ENCODE measurements at regions not wholly inside any gene's neighbourhood (a gene's known extent, or its start where the extent isn't known, plus 50 kb on each side); places are given as distances from the start of the nearest gene placed in this dataset.
A peak's percentile ranks its signal among the peaks of the same experiment; 100 is the strongest.

DNA sequence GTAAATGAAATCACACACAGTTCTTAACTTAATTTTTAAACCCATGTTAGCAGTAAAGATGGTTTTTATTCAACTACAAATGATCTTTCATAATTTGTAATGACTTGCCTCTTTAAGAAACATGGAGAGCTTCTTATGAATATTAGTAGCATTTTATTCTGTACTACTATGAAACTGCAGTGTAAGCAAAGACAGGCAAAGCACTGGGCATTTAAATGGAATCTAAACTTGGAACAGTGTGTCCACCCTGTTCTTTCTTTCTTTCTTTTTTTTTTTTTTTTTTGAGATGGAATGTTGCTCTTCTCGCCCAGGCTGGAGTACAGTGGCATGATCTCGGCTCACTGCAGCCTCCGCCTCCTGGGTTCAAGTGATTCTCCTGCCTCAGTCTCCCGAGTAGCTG lies 740.4 kb upstream of the IGFBP3 start:
- no peaks in the 10 kb centered on the region for H3K27me3 ChIP-seq
- no peaks in the 10 kb centered on the region for H4K20me1 ChIP-seq (ENCODE audit: low read depth)
- H3K4me1 Mint-ChIP-seq: peaks cover 8% of the 10 kb centered on the region
- H3K4me2 ChIP-seq: no peak overlapping the region
- TF ChIP-seq, protein P1, sequence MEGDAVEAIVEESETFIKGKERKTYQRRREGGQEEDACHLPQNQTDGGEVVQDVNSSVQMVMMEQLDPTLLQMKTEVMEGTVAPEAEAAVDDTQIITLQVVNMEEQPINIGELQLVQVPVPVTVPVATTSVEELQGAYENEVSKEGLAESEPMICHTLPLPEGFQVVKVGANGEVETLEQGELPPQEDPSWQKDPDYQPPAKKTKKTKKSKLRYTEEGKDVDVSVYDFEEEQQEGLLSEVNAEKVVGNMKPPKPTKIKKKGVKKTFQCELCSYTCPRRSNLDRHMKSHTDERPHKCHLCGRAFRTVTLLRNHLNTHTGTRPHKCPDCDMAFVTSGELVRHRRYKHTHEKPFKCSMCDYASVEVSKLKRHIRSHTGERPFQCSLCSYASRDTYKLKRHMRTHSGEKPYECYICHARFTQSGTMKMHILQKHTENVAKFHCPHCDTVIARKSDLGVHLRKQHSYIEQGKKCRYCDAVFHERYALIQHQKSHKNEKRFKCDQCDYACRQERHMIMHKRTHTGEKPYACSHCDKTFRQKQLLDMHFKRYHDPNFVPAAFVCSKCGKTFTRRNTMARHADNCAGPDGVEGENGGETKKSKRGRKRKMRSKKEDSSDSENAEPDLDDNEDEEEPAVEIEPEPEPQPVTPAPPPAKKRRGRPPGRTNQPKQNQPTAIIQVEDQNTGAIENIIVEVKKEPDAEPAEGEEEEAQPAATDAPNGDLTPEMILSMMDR (IDR thresholded peaks at IDR 0.05): no peak
- TF ChIP-seq EZH2 (IDR thresholded peaks at IDR 0.05) (no peak), EZH2phosphoT487 (IDR thresholded peaks at IDR 0.05) (no peak)
- H3K27ac Mint-ChIP-seq: no peak overlapping the region
- no peaks in the 10 kb centered on the region for H3K36me3 ChIP-seq
- H3K9me3 Mint-ChIP-seq: peaks cover 1% of the 10 kb centered on the region
- no peak overlapping the region for H2AFZ ChIP-seq (replicated peaks)
- no peak overlapping the region for H3K4me3 Mint-ChIP-seq
- no peak overlapping the region for H3K4me3 ChIP-seq
- H3K36me3 Mint-ChIP-seq: no peaks in the 10 kb centered on the region
- H3K79me2 ChIP-seq (ENCODE audit: low read depth): no peaks in the 10 kb centered on the region
- H3K4me1 ChIP-seq: no peaks in the 10 kb centered on the region
- H3K9ac ChIP-seq: no peak overlapping the region
- no peak overlapping the region for H3K27ac ChIP-seq
- H3K27me3 Mint-ChIP-seq (ENCODE audit: insufficient read depth, low read depth): peaks cover 5% of the 10 kb centered on the region
- DNase-seq (ENCODE audit: low spot score): no peak
- H3K9me3 ChIP-seq (ENCODE audit: low read depth): no peaks in the 10 kb centered on the region
- H3F3A ChIP-seq (ENCODE audit: low read depth): no peaks in the 10 kb centered on the region

DNA sequence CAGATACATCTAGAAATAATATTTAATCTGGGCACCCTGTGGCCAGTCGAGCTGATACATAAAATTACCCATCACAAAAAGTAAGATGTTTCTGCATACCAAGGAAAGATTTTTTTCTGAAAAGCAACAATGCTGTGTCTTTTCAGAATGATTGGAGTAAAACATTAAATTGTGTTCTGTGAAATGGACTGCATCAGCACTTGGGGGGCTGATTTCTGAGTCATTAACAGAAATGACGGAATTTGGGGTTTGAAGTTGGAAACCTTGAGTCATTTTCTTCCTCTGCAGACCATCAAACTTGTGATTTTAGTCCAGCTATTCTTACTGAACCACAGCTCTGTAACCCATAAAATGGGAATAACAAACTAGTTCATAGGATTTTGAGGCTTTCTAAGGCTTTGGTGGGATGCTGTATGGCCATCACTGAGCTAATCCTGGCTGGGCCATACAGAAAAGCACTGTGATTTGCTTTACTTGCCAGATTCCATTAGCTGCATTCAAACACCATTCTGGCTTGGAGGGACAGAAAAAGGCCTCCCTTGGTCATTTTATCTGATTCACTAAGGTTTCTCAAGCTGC lies 739.4 kb upstream of the IGFBP3 start:
- Histone ChIP-seq H4K20me1 (ENCODE audit: low read depth) (no peaks in the 10 kb centered on the region), H3K9me3 (ENCODE audit: low read depth) (no peaks in the 10 kb centered on the region), H3K4me1 (no peaks in the 10 kb centered on the region), H3K9ac (no peak overlapping the region), H3F3A (ENCODE audit: low read depth) (no peaks in the 10 kb centered on the region), H3K4me3 (no peak overlapping the region), H2AFZ (replicated peaks) (peak overlapping the region; percentile 11), H3K27ac (no peak overlapping the region), H3K4me2 (no peak overlapping the region), H3K36me3 (no peaks in the 10 kb centered on the region), H3K79me2 (ENCODE audit: low read depth) (no peaks in the 10 kb centered on the region), H3K27me3 (no peaks in the 10 kb centered on the region)
- Mint-ChIP-seq H3K27me3 (ENCODE audit: insufficient read depth, low read depth) (peaks cover 5% of the 10 kb centered on the region), H3K36me3 (no peaks in the 10 kb centered on the region), H3K9me3 (no peaks in the 10 kb centered on the region), H3K27ac (no peak overlapping the region), H3K4me3 (no peak overlapping the region), H3K4me1 (peaks cover 8% of the 10 kb centered on the region)
- DNase-seq (ENCODE audit: low spot score): no peak
- TF ChIP-seq EZH2 (IDR thresholded peaks at IDR 0.05): no peak
- no peak for TF ChIP-seq EZH2phosphoT487 (IDR thresholded peaks at IDR 0.05)
- TF ChIP-seq, protein P1 (IDR thresholded peaks at IDR 0.05): no peak

DNA sequence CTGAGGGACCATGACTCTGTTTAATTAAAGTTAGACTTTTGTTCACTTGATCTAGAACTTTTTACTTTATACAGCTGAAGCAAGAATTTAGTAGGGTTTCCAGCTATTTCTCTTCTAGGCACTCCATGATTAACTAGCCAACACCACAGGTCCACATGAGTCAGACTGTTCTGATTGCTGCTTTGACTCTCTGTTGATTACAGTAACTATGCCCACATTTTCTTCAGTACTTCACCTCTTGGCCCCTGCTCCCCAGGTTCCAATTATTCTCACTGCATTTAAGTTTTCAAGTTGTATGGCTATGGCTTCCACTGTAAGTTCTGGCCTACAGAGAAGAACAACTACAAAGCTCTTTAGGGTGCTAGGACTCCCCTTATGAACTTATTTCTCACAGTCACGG lies 737.2 kb upstream of the IGFBP3 start:
- no peak for DNase-seq (ENCODE audit: low spot score)
- TF ChIP-seq EZH2 (IDR thresholded peaks at IDR 0.05) (no peak), EZH2phosphoT487 (IDR thresholded peaks at IDR 0.05) (no peak)
- TF ChIP-seq, protein P1 (IDR thresholded peaks at IDR 0.05): no peak
- peaks cover 6% of the 10 kb centered on the region for H3K27me3 Mint-ChIP-seq (ENCODE audit: insufficient read depth, low read depth)
- H4K20me1 ChIP-seq (ENCODE audit: low read depth): no peaks in the 10 kb centered on the region
- no peaks in the 10 kb centered on the region for H3K79me2 ChIP-seq (ENCODE audit: low read depth)
- no peaks in the 10 kb centered on the region for H3K9me3 ChIP-seq (ENCODE audit: low read depth)
- H3K4me1 ChIP-seq: no peaks in the 10 kb centered on the region
- H3K4me1 Mint-ChIP-seq: no peaks in the 10 kb centered on the region
- no peaks in the 10 kb centered on the region for H3K36me3 ChIP-seq
- no peaks in the 10 kb centered on the region for H3K9me3 Mint-ChIP-seq
- H3K27ac Mint-ChIP-seq: no peak overlapping the region
- H3K4me3 Mint-ChIP-seq: no peak overlapping the region
- H3K36me3 Mint-ChIP-seq: no peaks in the 10 kb centered on the region
- no peak overlapping the region for H3K4me2 ChIP-seq
- no peak overlapping the region for H3K9ac ChIP-seq
- no peaks in the 10 kb centered on the region for H3F3A ChIP-seq (ENCODE audit: low read depth)
- no peak overlapping the region for H2AFZ ChIP-seq (replicated peaks)
- H3K27ac ChIP-seq: no peak overlapping the region
- no peak overlapping the region for H3K4me3 ChIP-seq
- no peaks in the 10 kb centered on the region for H3K27me3 ChIP-seq
